GM21529 (cell line): ENCODE measurements at regions not wholly inside any gene's neighbourhood (a gene's known extent, or its start where the extent isn't known, plus 50 kb on each side); places are given as distances from the start of the nearest gene placed in this dataset.
"Not testable (repeated sequence)": the region's sequence is repeated elsewhere in the genome, so short reads cannot be mapped to it uniquely, and the experiment has no call there.

Experiments used
- ATAC-seq: cut with Tn5 transposase; IDR thresholded peaks from one replicate; pipeline ENCODE4 v1.9.1; 2021; ENCODE audit not compliant: unreplicated experiment

DNA sequence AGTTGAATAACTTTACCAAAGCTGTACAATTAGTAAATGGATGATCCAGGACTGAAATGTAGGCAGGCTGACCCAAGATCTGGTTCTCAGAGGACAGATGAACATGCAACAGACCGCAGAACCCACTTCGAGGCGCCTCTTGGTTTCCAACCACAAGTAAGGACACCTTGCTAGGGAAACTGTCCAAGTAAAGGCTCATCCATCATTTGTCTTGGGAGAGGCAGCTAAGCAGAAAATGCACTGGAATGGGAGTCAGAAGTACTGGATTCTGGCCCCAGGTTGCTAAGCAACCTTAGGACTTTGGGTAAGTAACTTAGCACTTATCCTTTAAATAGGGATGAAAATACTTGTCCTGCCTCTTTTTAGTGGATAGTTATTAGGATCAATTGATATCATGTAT, 366.3 kb upstream of the LRRC3B start:
- no peak for ATAC-seq

DNA sequence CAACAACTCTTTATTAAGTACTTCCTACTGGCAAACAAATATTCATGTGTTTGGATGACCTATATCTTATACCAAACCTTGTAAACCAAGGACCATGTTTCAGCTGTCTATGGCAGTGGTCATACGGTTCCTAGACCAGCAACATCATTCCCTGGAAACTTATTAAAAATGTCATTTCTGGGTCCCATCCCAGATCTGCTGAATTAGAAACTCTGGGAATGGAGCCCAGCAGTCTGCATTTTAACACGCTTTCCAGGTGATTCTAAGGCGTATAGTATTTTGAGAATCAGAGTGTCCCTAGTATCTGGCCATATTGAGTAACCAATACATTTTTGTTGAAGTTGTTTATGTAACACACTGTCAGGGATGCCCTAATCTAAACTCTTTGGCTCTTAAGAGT, 363.4 kb upstream of the LRRC3B start:
- no peak for ATAC-seq

GRCh38 chr3:26260139-26260538, 362.4 kb upstream of the LRRC3B start:
- no peak for ATAC-seq

DNA sequence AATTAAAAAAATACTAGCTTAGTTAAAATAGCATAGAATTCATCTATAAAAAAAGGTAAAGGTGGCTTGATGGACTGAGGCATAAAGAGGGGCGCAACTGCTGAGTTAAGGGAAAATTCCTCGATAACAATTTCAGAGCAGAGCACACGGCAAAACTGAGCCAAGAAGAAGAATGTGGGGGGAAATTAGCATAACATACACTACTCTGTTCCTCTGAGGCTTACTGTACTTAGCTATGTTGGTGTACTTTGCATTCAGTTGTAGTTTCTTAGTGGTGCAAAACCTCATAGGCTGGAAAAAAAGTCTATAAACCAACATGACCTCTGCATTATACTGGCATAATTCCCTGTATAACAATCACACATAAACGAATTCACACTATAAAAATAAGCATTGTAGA, 357.9 kb upstream of the LRRC3B start:
- ATAC-seq = no peak

DNA sequence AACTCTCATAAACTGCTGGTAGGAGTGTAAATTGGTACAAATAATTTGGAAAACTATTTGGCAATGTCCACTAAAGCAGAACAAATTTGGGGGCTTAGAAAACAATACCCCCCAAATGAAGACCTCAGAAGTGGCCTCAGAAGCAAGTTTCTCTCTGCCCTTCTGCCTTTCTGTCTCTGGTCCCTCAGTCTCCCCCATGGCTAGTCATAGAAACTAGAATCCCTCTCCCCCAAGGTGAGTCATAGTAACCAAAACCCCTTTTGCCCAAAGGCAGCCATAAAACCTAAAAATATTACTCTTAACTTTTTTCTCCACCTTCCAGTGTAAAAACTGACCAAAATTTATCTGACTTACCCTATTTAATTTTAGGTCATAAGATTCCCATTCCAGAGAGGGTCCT, 350.7 kb upstream of the LRRC3B start:
- no peak for ATAC-seq

DNA sequence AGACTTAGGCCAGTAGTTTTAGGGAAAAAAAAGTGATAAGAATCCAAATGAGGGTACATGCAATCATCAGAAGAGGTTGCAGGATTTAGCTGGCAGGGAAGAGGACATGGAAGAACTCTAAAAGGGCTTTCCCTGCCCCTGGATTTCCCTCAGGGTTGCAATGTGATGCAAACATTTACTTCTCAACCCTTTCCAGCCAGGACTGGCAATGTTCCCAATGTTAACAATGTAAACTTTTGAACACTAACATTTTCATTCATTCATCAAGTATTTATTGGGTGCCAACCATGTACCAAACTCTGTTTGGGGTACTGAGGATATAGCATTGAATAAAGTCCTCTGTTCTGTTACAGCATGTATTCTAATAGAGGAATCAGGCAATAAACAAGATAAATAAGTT, 349.4 kb upstream of the LRRC3B start:
- ATAC-seq = no peak

- ATAC-seq = no peak
These were observed 343.5 kb upstream of the LRRC3B start for GRCh38 chr3:26279091-26279490.

- no peak for ATAC-seq
These were observed 342.1 kb upstream of the LRRC3B start for GRCh38 chr3:26280517-26280916.

GRCh38 chr3:26281284-26281985, 341.1 kb upstream of the LRRC3B start:
- ATAC-seq = no peak

GRCh38 chr3:26284503-26284902, 338.1 kb upstream of the LRRC3B start:
- ATAC-seq = not testable (repeated sequence)

GRCh38 chr3:26291840-26292239, 330.7 kb upstream of the LRRC3B start:
- no peak for ATAC-seq

DNA sequence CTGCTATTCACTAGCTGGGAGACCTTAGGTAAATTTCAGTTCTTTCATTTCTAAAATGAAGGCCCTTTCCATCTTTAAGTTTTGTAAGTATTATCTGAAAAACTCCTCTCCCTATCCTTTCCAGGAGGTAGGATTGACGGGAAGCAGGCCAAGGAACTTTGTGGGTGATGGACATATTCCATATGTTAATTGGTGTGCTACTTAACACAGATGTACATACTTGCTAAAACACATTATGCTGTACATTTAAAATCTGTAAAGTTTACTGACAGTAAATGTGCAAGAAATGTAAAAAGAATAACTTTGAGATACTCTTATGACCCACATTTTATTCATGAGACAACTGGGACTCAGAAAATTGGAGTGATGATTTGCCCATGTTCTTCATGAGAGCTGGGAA, 329.8 kb upstream of the LRRC3B start:
- no peak for ATAC-seq

DNA sequence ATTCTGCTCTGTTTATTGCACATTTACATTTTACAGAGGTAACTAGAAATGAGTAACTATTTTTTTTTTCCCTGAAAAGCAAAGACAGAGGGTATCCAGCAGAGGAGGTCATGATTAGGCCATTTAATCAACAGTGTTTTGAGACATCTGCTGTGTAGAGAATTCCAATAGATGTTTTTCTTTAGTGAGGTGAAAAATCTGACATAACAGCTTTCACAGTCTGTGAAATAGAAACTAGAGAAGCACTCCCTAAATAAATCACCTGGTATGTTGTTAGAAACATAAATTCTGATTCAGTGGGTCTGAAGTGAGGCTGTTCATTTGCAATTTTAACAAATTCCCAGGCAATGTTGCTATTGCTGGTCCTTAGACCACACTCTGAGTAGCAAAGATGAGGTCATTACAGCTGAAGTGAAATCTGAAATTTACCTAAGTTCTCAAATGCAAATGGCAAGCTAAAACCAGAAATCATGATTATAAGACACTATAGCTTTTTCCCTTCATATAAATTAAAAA, 329.2 kb upstream of the LRRC3B start:
- no peak for ATAC-seq

GRCh38 chr3:26307192-26307591, 315.4 kb upstream of the LRRC3B start:
- ATAC-seq = no peak

GRCh38 chr3:26307787-26308186, 314.8 kb upstream of the LRRC3B start:
- no peak for ATAC-seq

- no peak for ATAC-seq
These were observed 314.1 kb upstream of the LRRC3B start for GRCh38 chr3:26308454-26308853.

DNA sequence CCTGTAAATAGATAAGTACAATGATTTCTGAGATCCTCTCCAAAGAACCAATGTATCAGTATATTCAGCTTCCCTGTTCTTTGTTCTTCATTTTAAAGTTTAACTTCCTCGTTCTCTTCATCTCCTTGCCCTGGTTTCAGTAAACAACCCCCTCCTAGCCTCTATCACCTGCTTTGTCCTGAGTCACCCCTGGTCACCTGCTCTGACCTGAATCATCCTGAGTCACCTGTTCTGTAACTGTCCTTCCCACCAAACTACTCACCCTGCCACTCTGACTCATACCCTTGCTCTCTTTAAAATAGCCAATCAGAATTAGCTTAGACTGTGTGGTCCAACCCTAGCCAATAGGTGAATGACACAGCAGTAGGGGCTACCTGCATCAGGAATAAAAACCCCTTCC, 313.0 kb upstream of the LRRC3B start:
- not testable (repeated sequence) for ATAC-seq

DNA sequence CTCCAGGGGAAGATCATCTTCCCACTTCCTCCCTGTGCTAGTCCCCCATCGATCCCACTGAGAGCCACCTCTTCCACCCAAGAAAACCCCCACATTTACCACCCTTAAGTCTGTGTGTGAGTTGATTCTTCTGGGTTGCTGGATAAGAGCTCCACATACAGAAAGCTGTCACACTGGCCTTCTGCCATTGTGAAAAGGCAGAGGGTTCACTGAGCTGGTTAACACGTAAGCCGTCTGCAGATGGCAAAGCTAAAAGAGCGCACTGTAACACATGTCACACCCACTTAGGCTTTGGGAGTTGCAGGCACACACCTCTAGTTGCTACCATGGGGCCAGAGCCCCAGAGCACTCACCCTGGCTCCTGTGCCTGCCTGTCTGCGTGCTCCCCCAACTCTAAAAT, 309.8 kb upstream of the LRRC3B start:
- ATAC-seq = no peak

- ATAC-seq = no peak
These were observed 306.1 kb upstream of the LRRC3B start for GRCh38 chr3:26316472-26316871.

GRCh38 chr3:26323741-26324140, 298.8 kb upstream of the LRRC3B start:
- ATAC-seq = not testable (repeated sequence)

DNA sequence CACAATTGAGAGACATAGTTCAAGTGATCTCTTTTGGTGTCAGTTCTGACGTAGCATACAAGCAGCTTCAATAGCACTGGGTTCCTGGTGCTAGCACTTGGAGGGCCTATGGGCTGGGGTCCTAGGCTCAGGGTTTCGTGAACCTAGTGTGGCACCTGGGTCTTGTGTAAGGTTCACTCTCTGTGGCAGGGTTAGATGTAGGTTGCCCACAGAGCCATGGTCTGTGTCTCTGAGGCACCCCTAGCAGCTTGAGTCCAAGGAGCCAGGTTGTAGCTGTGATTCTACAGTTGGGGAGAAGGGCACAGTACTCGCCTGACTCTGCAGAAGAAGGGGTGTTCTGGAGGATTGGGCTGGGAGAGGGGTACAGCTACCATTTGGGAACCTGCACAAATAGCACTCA, 282.6 kb upstream of the LRRC3B start:
- no peak for ATAC-seq

GRCh38 chr3:26343647-26344046, 278.9 kb upstream of the LRRC3B start:
- no peak for ATAC-seq

DNA sequence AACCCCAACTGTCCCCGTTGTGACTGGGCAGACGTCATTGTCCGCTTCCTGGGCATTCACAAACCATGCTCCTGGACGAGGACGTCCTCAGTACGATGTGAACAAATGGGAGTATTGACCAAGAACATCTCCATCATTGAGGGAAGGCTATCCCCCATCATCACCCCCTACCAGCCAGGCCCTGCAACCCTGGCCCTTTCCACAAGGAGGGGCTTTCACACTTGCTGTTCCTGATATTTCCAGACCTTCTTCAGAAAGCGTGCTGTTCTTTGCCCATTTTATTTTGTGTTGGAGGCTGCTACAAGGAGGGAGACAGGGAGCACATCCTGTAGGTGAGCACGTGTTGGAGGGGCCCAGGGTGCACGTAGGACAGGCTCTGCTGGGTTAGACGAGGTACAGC, 277.0 kb upstream of the LRRC3B start:
- ATAC-seq = no peak
